Muscle layer of colon (tissue), 2 donors: ENCODE measurements at regions not wholly inside any gene's neighbourhood (a gene's known extent, or its start where the extent isn't known, plus 50 kb on each side); places are given as distances from the start of the nearest gene placed in this dataset.
"Not testable (repeated sequence)": the region's sequence is repeated elsewhere in the genome, so short reads cannot be mapped to it uniquely, and the experiment has no call there.

Source experiments
- H3K27ac ChIP-seq: one replicate; pipeline ENCODE4 v1.7.0; 2013; ENCODE audit warnings: low read depth, mild to moderate bottlenecking, low read length, moderate library complexity
- H3K27me3 ChIP-seq, 2 donors: one replicate each; pipeline ENCODE4 v1.7.0; 2013; ENCODE audit warnings: low read length in 2 of 2, mild to moderate bottlenecking in 2 of 2; ENCODE audit not compliant: insufficient read depth in 2 of 2, control insufficient read depth in 1 of 2
- H3K36me3 ChIP-seq: one replicate; pipeline ENCODE4 v1.7.0; 2013; ENCODE audit warnings: mild to moderate bottlenecking, low read length; ENCODE audit not compliant: insufficient read depth
- H3K4me1 ChIP-seq: one replicate; pipeline ENCODE4 v1.7.0; 2013; ENCODE audit warnings: mild to moderate bottlenecking, low read length; ENCODE audit not compliant: insufficient read depth
- H3K4me3 ChIP-seq, 2 donors: one replicate each; pipeline ENCODE4 v1.7.0; 2013; ENCODE audit warnings: low read length in 2 of 2, low read depth in 1 of 2, mild to moderate bottlenecking in 1 of 2, moderate library complexity in 1 of 2
- H3K9ac ChIP-seq: one replicate; pipeline ENCODE4 v1.7.0; 2013; ENCODE audit warnings: low read length
- H3K9me3 ChIP-seq: one replicate; pipeline ENCODE4 v1.7.0; 2013; ENCODE audit warnings: mild to moderate bottlenecking, low read length
- donor health status: abdominal sarcoma.
- donor health status: Adenocarcinoma of cecum.

- Histone ChIP-seq H3K27me3 (no peaks in the 10 kb centered on the region), H3K4me3 (no peak overlapping the region), H3K9ac (no peak overlapping the region), H3K4me1 (no peaks in the 10 kb centered on the region), H3K9me3 (no peaks in the 10 kb centered on the region), H3K36me3 (no peaks in the 10 kb centered on the region), H3K27ac (no peak overlapping the region)
These were observed 1160.8 kb downstream of the REEP3 start for GRCh38 chr10:64682043-64682442.

- Histone ChIP-seq H3K4me1 (no peaks in the 10 kb centered on the region), H3K9ac (no peak overlapping the region), H3K9me3 (no peaks in the 10 kb centered on the region), H3K4me3 (no peak overlapping the region), H3K27ac (no peak overlapping the region), H3K27me3 (no peaks in the 10 kb centered on the region), H3K36me3 (no peaks in the 10 kb centered on the region)
These were observed 1169.0 kb downstream of the REEP3 start for GRCh38 chr10:64690194-64690593.

- Histone ChIP-seq H3K27me3 (no peaks in the 10 kb centered on the region), H3K9me3 (no peaks in the 10 kb centered on the region), H3K4me1 (no peaks in the 10 kb centered on the region), H3K36me3 (no peaks in the 10 kb centered on the region), H3K9ac (no peak overlapping the region), H3K27ac (no peak overlapping the region), H3K4me3 (no peak overlapping the region)
These were observed 1178.0 kb downstream of the REEP3 start for GRCh38 chr10:64699244-64699643.

GRCh38 chr10:64702086-64702485 lies 1180.9 kb downstream of the REEP3 start:
- H3K36me3 ChIP-seq, H3K4me3 ChIP-seq, H3K4me1 ChIP-seq, H3K9me3 ChIP-seq, H3K27me3 ChIP-seq, H3K27ac ChIP-seq, H3K9ac ChIP-seq: not testable (repeated sequence)

- H3K9me3 ChIP-seq, result no peaks in the 10 kb centered on the region
- H3K36me3 ChIP-seq, result no peaks in the 10 kb centered on the region
- no peak overlapping the region for H3K4me3 ChIP-seq
- no peaks in the 10 kb centered on the region for H3K27me3 ChIP-seq
- H3K9ac ChIP-seq, result no peak overlapping the region
- no peaks in the 10 kb centered on the region for H3K4me1 ChIP-seq
- H3K27ac ChIP-seq, result no peak overlapping the region
These were observed 1187.9 kb downstream of the REEP3 start for GRCh38 chr10:64708884-64709681.

- Histone ChIP-seq H3K4me3 (no peak overlapping the region), H3K27ac (no peak overlapping the region), H3K9me3 (no peaks in the 10 kb centered on the region), H3K4me1 (no peaks in the 10 kb centered on the region), H3K9ac (no peak overlapping the region), H3K27me3 (no peaks in the 10 kb centered on the region), H3K36me3 (no peaks in the 10 kb centered on the region)
These were observed 1205.3 kb downstream of the REEP3 start for GRCh38 chr10:64726466-64726865.

GRCh38 chr10:64731016-64731415 lies 1209.8 kb downstream of the REEP3 start:
- Histone ChIP-seq H3K36me3 (no peaks in the 10 kb centered on the region), H3K27me3 (no peaks in the 10 kb centered on the region), H3K9ac (no peak overlapping the region), H3K4me1 (no peaks in the 10 kb centered on the region), H3K4me3 (no peak overlapping the region), H3K9me3 (no peaks in the 10 kb centered on the region), H3K27ac (no peak overlapping the region)

GRCh38 chr10:64732372-64732957 lies 1211.3 kb downstream of the REEP3 start:
- Histone ChIP-seq H3K4me1 (no peaks in the 10 kb centered on the region), H3K36me3 (no peaks in the 10 kb centered on the region), H3K27ac (no peak overlapping the region), H3K9ac (no peak overlapping the region), H3K27me3 (no peaks in the 10 kb centered on the region), H3K4me3 (no peak overlapping the region), H3K9me3 (no peaks in the 10 kb centered on the region)

- Histone ChIP-seq H3K4me1 (no peaks in the 10 kb centered on the region), H3K27ac (no peak overlapping the region), H3K9ac (no peak overlapping the region), H3K36me3 (no peaks in the 10 kb centered on the region), H3K9me3 (no peaks in the 10 kb centered on the region), H3K4me3 (no peak overlapping the region), H3K27me3 (no peaks in the 10 kb centered on the region)
These were observed 1212.8 kb downstream of the REEP3 start for GRCh38 chr10:64733980-64734379.

GRCh38 chr10:64738462-64738861 lies 1217.3 kb downstream of the REEP3 start:
- H3K9me3 ChIP-seq, result no peaks in the 10 kb centered on the region
- H3K27ac ChIP-seq, result no peak overlapping the region
- H3K4me1 ChIP-seq, result no peaks in the 10 kb centered on the region
- no peak overlapping the region for H3K9ac ChIP-seq
- H3K27me3 ChIP-seq, result no peaks in the 10 kb centered on the region
- no peaks in the 10 kb centered on the region for H3K36me3 ChIP-seq
- H3K4me3 ChIP-seq, result no peak overlapping the region

- H3K9me3 ChIP-seq, result no peaks in the 10 kb centered on the region
- no peaks in the 10 kb centered on the region for H3K4me1 ChIP-seq
- no peaks in the 10 kb centered on the region for H3K27me3 ChIP-seq
- H3K36me3 ChIP-seq, result no peaks in the 10 kb centered on the region
- H3K9ac ChIP-seq, result no peak overlapping the region
- no peak overlapping the region for H3K4me3 ChIP-seq
- no peak overlapping the region for H3K27ac ChIP-seq
These were observed 1224.4 kb downstream of the REEP3 start for GRCh38 chr10:64745565-64745964.

GRCh38 chr10:64750672-64751071 lies 1229.5 kb downstream of the REEP3 start:
- no peaks in the 10 kb centered on the region for H3K36me3 ChIP-seq
- no peaks in the 10 kb centered on the region for H3K4me1 ChIP-seq
- no peak overlapping the region for H3K4me3 ChIP-seq
- H3K27me3 ChIP-seq, result no peaks in the 10 kb centered on the region
- H3K9me3 ChIP-seq, result no peaks in the 10 kb centered on the region
- H3K9ac ChIP-seq, result no peak overlapping the region
- H3K27ac ChIP-seq, result no peak overlapping the region
